DND-41 (cell line): ENCODE measurements at regions not wholly inside any gene's neighbourhood (a gene's known extent, or its start where the extent isn't known, plus 50 kb on each side); places are given as distances from the start of the nearest gene placed in this dataset.

Experiments
- ATAC-seq: fragments of 200-7000 bp; cut with Tn5 transposase; 3 replicates; pipeline ENCODE4 v1.9.1; 2021; ENCODE audit warnings: low read depth; ENCODE audit not compliant: insufficient read depth
- DNase-seq: peaks from one replicate; pipeline ENCODE4 v3.0.0-alpha.2; 2020
- H2AFZ ChIP-seq: 2 replicates; pipeline ENCODE4 v1.6.0; 2012; ENCODE audit warnings: low read depth, low read length
- H3K27ac ChIP-seq: 2 replicates; pipeline ENCODE4 v1.5.1; 2012; ENCODE audit warnings: low read length, inconsistent platforms
- H3K27me3 ChIP-seq: fragments of 200-600 bp; sonication (generic); 2 replicates; pipeline ENCODE4 v1.6.0; 2012; ENCODE audit warnings: low read length, mild to moderate bottlenecking, inconsistent platforms; ENCODE audit not compliant: insufficient read depth, poor library complexity
- H3K36me3 ChIP-seq: 2 replicates; pipeline ENCODE4 v1.5.1; 2012; ENCODE audit warnings: low read length, inconsistent platforms; ENCODE audit not compliant: insufficient read depth
- H3K4me1 ChIP-seq: 2 replicates; pipeline ENCODE4 v1.5.1; 2012; ENCODE audit warnings: mild to moderate bottlenecking, low read length; ENCODE audit not compliant: insufficient read depth
- H3K4me2 ChIP-seq: 2 replicates; pipeline ENCODE4 v1.6.0; 2012; ENCODE audit warnings: mild to moderate bottlenecking, moderate library complexity, low read length, inconsistent platforms; ENCODE audit not compliant: insufficient read depth
- H3K4me3 ChIP-seq, 2 experiments: fragments of 200-600 bp in 1 of 2; shearing (Covaris generic) in 1 of 2; 2 replicates each; pipeline ENCODE4 v1.5.1; 2012 to 2016; ENCODE audit warnings: inconsistent platforms in 2 of 2, low read length in 2 of 2, mild to moderate bottlenecking in 2 of 2, low read depth in 1 of 2, moderate library complexity in 1 of 2
- H3K79me2 ChIP-seq: 2 replicates; pipeline ENCODE4 v1.6.0; 2012; ENCODE audit warnings: low read length, inconsistent platforms; ENCODE audit not compliant: insufficient read depth
- H3K9ac ChIP-seq: 2 replicates; pipeline ENCODE4 v1.6.0; 2012; ENCODE audit warnings: low read depth, mild to moderate bottlenecking, inconsistent platforms, low read length, moderate library complexity
- H3K9me3 ChIP-seq: 2 replicates; pipeline ENCODE4 v1.5.1; 2012; ENCODE audit warnings: low read length, moderate library complexity, mild to moderate bottlenecking, inconsistent platforms; ENCODE audit not compliant: insufficient read depth, severe bottlenecking
- H4K20me1 ChIP-seq: 2 replicates; pipeline ENCODE4 v1.6.0; 2012; ENCODE audit warnings: low read length; ENCODE audit not compliant: insufficient read depth
- CTCF ChIP-seq: IDR thresholded peaks from 2 replicates; pipeline ENCODE4 v1.5.1; 2012; ENCODE audit warnings: borderline replicate concordance, low read length, moderate library complexity, mild to moderate bottlenecking; ENCODE audit not compliant: poor library complexity, severe bottlenecking; ENCODE audit errors: extremely low read depth
- EZH2 ChIP-seq: IDR thresholded peaks from 3 replicates; pipeline ENCODE4 v1.6.1; 2012; ENCODE audit warnings: borderline replicate concordance, low read depth, mild to moderate bottlenecking, moderate library complexity, low read length, inconsistent platforms; ENCODE audit not compliant: severe bottlenecking

DNA sequence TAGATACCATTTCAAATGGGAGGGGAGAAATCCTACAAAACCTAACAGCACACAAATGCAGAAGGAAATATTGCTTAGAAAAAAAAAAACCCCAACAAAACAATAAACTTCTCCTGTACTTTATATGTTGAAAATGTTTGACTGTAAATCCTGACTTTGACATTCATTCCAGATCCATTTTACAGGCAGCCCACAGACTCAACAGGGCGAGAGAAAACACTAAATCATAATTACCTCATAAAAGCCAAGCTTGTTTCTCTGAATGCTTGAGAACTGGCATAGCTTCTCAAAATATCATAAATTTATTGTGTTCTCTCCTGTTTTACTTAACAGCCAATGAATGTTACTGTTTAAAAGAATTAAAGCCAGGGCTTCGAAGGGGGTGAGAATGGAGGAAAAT lies 273.2 kb downstream of the CD83 start:
- Histone ChIP-seq H4K20me1 (no peaks in the 10 kb centered on the region), H3K79me2 (no peaks in the 10 kb centered on the region), H3K4me3 (no peak overlapping the region), H3K4me1 (peaks cover 14% of the 10 kb centered on the region), H2AFZ (no peak overlapping the region), H3K9ac (no peak overlapping the region), H3K36me3 (no peaks in the 10 kb centered on the region), H3K27ac (no peak overlapping the region), H3K9me3 (no peaks in the 10 kb centered on the region), H3K27me3 (no peaks in the 10 kb centered on the region), H3K4me2 (no peak overlapping the region)
- no peak for DNase-seq
- TF ChIP-seq EZH2: no peak
- TF ChIP-seq CTCF: no peak
- ATAC-seq: no peak

DNA sequence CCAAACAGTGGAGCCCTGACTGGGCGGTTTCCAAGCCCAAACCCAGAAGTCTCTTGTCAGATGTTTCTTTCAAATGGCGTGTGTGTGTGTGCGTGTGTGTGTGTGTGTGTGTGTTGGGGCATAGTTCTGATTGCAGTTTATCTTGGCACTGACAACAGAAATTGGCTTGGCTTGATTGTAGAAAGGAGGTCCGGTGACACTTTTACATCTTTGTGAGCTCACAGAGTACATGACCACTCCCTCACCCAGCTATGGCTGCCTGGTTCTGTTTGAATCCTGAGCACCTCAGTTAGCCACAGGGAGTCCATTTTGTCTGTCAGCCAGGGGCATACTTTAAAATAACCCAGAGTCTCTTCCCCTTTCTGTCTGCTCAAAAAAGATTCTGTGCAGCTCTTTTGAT lies 276.3 kb downstream of the CD83 start:
- no peak overlapping the region for H2AFZ ChIP-seq
- DNase-seq: no peak
- H3K79me2 ChIP-seq: no peaks in the 10 kb centered on the region

GRCh38 chr6:14396392-14396791 lies 278.8 kb downstream of the CD83 start:
- TF ChIP-seq CTCF (no peak), EZH2 (no peak)
- Histone ChIP-seq H2AFZ (no peak overlapping the region), H3K4me3 (no peak overlapping the region)

More for the DNA sequence above, 276.3 kb downstream of the CD83 start:
- no peak overlapping the region for H3K4me2 ChIP-seq
- no peaks in the 10 kb centered on the region for H4K20me1 ChIP-seq
- H3K36me3 ChIP-seq: no peaks in the 10 kb centered on the region
- H3K9me3 ChIP-seq: no peaks in the 10 kb centered on the region
- ATAC-seq: no peak
- no peak overlapping the region for H3K27ac ChIP-seq
- H3K4me3 ChIP-seq: no peak overlapping the region
- no peaks in the 10 kb centered on the region for H3K27me3 ChIP-seq
- H3K9ac ChIP-seq: no peak overlapping the region
- no peaks in the 10 kb centered on the region for H3K4me1 ChIP-seq
- TF ChIP-seq EZH2: no peak
- no peak for TF ChIP-seq CTCF

DNA sequence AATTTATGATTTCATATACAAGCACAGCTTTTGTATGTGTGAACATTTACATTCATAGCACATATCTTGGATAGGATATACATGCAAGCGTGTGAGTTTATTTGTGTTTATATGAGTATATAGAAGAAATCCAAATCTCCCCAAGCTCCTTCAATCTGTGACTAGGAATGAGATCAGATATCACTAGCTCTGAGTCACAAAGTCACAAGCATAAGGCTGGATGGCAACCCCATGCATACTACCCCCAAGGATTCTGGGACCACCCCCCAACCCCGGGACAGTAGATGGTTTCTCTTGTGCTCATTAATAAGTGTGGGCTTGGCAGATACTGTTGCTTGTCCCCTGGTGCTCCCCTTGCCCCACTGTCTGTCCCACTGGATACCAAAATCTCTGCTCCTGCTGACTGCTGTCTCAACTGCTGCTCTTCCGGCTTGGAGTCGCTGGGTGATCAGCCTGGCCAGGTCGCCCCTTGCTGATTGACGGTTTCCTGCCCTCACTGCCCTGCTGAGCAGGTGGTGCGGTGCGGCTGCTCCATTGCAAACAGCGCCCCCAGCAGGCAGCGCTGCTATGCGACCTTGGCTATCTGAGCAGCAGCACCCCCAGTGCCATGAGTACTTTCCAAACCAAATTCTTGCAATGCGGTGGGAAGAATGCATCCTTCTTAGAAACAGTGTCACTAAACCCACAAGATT lies 279.4 kb downstream of the CD83 start:
- TF ChIP-seq EZH2: no peak
- peak; percentile 45 for TF ChIP-seq CTCF
- H3K27me3 ChIP-seq: no peaks in the 10 kb centered on the region
- no peaks in the 10 kb centered on the region for H3K4me1 ChIP-seq
- H3K9ac ChIP-seq: no peak overlapping the region
- no peak overlapping the region for H2AFZ ChIP-seq
- no peak overlapping the region for H3K27ac ChIP-seq
- H3K36me3 ChIP-seq: no peaks in the 10 kb centered on the region
- no peak overlapping the region for H3K4me3 ChIP-seq
- H3K79me2 ChIP-seq: no peaks in the 10 kb centered on the region
- ATAC-seq (no peak), DNase-seq (no peak)
- H3K9me3 ChIP-seq: peaks cover 3% of the 10 kb centered on the region
- no peaks in the 10 kb centered on the region for H4K20me1 ChIP-seq
- no peak overlapping the region for H3K4me2 ChIP-seq

More at GRCh38 chr6:14396392-14396791, 278.8 kb downstream of the CD83 start:
- DNase-seq (no peak), ATAC-seq (no peak)
- Histone ChIP-seq H3K4me2 (no peak overlapping the region), H3K9me3 (peaks cover 3% of the 10 kb centered on the region), H3K4me1 (no peaks in the 10 kb centered on the region), H3K36me3 (no peaks in the 10 kb centered on the region), H3K27ac (no peak overlapping the region), H3K27me3 (no peaks in the 10 kb centered on the region), H3K9ac (no peak overlapping the region), H4K20me1 (no peaks in the 10 kb centered on the region), H3K79me2 (no peaks in the 10 kb centered on the region)
